ENCODE measurements at regions not wholly inside any gene's neighbourhood (a gene's known extent, or its start where the extent isn't known, plus 50 kb on each side); places are given as distances from the start of the nearest gene placed in this dataset.

DNA sequence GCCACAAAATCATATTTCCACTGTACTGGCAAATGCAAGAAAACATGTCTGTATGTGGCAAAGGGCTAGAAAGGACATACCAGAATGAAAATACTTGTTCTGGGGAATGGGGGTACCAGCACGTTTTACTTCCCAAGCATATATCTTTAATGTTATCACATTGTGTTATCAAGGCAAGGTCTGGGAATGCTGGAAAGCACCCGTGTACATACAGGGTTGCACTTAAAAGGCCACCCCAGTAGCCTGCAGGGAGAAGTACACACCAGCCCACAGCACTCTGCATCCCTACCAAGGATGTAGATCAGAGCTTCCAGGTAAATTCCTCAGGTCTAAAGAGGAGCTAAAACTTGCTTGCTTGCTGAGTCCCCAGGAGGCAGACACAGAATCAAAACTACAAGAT is 381.8 kb downstream of the RRAGC start:
- no peak for TF ChIP-seq NR2C2 (CRISPR knock-in tag; IDR thresholded peaks at IDR 0.05)
- TF ChIP-seq USF1 (CRISPR knock-in tag; IDR thresholded peaks at IDR 0.05), result no peak
- TF ChIP-seq, protein P1, sequence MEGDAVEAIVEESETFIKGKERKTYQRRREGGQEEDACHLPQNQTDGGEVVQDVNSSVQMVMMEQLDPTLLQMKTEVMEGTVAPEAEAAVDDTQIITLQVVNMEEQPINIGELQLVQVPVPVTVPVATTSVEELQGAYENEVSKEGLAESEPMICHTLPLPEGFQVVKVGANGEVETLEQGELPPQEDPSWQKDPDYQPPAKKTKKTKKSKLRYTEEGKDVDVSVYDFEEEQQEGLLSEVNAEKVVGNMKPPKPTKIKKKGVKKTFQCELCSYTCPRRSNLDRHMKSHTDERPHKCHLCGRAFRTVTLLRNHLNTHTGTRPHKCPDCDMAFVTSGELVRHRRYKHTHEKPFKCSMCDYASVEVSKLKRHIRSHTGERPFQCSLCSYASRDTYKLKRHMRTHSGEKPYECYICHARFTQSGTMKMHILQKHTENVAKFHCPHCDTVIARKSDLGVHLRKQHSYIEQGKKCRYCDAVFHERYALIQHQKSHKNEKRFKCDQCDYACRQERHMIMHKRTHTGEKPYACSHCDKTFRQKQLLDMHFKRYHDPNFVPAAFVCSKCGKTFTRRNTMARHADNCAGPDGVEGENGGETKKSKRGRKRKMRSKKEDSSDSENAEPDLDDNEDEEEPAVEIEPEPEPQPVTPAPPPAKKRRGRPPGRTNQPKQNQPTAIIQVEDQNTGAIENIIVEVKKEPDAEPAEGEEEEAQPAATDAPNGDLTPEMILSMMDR (IDR thresholded peaks at IDR 0.05), result no peak
- TF ChIP-seq, protein P2, sequence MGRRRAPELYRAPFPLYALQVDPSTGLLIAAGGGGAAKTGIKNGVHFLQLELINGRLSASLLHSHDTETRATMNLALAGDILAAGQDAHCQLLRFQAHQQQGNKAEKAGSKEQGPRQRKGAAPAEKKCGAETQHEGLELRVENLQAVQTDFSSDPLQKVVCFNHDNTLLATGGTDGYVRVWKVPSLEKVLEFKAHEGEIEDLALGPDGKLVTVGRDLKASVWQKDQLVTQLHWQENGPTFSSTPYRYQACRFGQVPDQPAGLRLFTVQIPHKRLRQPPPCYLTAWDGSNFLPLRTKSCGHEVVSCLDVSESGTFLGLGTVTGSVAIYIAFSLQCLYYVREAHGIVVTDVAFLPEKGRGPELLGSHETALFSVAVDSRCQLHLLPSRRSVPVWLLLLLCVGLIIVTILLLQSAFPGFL (CRISPR knock-in tag; IDR thresholded peaks at IDR 0.05; ENCODE audit: borderline replicate concordance), result no peak
- no peak for TF ChIP-seq ZNF423 (CRISPR knock-in tag; IDR thresholded peaks at IDR 0.05)
- no peak for TF ChIP-seq NFYB (CRISPR knock-in tag; conservative IDR thresholded peaks at IDR 0.05; ENCODE audit: low read depth)
- TF ChIP-seq, protein P3, sequence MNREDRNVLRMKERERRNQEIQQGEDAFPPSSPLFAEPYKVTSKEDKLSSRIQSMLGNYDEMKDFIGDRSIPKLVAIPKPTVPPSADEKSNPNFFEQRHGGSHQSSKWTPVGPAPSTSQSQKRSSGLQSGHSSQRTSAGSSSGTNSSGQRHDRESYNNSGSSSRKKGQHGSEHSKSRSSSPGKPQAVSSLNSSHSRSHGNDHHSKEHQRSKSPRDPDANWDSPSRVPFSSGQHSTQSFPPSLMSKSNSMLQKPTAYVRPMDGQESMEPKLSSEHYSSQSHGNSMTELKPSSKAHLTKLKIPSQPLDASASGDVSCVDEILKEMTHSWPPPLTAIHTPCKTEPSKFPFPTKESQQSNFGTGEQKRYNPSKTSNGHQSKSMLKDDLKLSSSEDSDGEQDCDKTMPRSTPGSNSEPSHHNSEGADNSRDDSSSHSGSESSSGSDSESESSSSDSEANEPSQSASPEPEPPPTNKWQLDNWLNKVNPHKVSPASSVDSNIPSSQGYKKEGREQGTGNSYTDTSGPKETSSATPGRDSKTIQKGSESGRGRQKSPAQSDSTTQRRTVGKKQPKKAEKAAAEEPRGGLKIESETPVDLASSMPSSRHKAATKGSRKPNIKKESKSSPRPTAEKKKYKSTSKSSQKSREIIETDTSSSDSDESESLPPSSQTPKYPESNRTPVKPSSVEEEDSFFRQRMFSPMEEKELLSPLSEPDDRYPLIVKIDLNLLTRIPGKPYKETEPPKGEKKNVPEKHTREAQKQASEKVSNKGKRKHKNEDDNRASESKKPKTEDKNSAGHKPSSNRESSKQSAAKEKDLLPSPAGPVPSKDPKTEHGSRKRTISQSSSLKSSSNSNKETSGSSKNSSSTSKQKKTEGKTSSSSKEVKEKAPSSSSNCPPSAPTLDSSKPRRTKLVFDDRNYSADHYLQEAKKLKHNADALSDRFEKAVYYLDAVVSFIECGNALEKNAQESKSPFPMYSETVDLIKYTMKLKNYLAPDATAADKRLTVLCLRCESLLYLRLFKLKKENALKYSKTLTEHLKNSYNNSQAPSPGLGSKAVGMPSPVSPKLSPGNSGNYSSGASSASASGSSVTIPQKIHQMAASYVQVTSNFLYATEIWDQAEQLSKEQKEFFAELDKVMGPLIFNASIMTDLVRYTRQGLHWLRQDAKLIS (CRISPR knock-in tag; IDR thresholded peaks at IDR 0.05; ENCODE audit: borderline replicate concordance), result no peak
- no peak for TF ChIP-seq ELF4 (CRISPR knock-in tag; IDR thresholded peaks at IDR 0.05; ENCODE audit: low read depth)
- no peak for TF ChIP-seq E2F1 (CRISPR knock-in tag; IDR thresholded peaks at IDR 0.05)
- TF ChIP-seq CBFB (CRISPR knock-in tag; IDR thresholded peaks at IDR 0.05; ENCODE audit: low read depth), result no peak
- TF ChIP-seq TEAD4 (CRISPR knock-in tag; IDR thresholded peaks at IDR 0.05), result no peak
- TF ChIP-seq ATF3 (CRISPR knock-in tag; conservative IDR thresholded peaks at IDR 0.05), result no peak
- TF ChIP-seq ZNF232 (CRISPR knock-in tag; IDR thresholded peaks at IDR 0.05), result no peak
- TF ChIP-seq ATF2 (CRISPR knock-in tag; IDR thresholded peaks at IDR 0.05; ENCODE audit: borderline replicate concordance, low read depth), result no peak

Data from WTC11 (cell line).